HG03039 (cell line): ENCODE measurements at regions not wholly inside any gene's neighbourhood (a gene's known extent, or its start where the extent isn't known, plus 50 kb on each side); places are given as distances from the start of the nearest gene placed in this dataset.

Experiments
- ATAC-seq: cut with Tn5 transposase; IDR thresholded peaks from one replicate; pipeline ENCODE4 v1.9.1; 2021; ENCODE audit warnings: mild to moderate bottlenecking, moderate library complexity; ENCODE audit not compliant: unreplicated experiment

- ATAC-seq, result no peak
Observed at GRCh38 chr2:118477111-118477862, 370.2 kb downstream of the EN1 start.

GRCh38 chr2:118475622-118476205, 371.7 kb downstream of the EN1 start:
- no peak for ATAC-seq

DNA sequence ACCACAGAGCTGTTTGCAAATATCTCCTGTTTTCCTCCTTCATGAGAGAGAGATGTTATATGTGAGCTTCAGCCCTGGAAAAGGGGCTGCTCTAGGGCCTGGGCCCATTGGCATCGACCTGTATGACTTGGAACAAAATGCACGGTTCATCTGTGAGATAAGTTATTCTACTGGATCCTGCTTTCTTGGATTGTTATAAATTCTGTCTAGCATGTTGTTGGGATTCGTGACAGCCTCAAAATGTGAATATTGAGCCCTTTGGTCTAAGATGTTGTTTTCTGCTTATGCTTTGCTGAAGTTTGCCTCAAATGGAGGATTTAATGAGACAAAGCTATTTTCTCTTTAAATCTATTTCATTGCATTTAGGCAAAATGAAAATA, 372.9 kb downstream of the EN1 start:
- no peak for ATAC-seq

DNA sequence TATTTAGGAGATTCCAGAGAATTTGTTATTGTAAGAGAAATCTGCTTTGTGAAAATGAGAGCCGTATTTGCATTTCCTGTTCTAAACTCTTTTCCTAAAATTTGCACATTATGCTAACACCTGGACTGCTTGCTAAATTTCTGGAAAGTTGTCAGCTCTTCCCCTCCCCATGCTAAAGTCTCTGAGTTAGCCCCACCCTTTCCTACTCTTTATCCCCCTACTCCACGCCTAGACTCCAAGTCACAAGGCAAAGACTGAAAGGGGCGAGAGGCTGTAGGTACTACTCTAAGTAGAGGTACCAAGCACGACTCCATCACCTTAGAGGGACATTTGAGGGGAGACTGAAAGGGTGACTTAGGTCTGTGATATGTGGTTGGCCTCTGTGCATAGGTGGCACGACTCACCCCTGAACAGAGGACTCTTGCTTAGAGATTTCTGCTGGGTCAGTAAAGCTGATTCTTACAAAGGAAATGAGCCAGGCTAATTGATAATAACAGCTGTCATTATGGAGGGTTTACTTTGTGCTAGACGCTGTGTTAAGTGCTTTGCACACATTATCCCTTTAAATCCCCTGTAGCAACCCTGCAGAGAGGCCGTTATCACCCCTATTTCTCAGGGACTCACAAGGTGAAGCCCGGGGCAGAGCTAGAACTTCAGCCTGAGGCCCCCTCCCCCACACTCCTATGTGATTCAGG, 373.5 kb downstream of the EN1 start:
- ATAC-seq, result no peak

- no peak for ATAC-seq
Observed at GRCh38 chr2:118473241-118473640, 374.2 kb downstream of the EN1 start.

DNA sequence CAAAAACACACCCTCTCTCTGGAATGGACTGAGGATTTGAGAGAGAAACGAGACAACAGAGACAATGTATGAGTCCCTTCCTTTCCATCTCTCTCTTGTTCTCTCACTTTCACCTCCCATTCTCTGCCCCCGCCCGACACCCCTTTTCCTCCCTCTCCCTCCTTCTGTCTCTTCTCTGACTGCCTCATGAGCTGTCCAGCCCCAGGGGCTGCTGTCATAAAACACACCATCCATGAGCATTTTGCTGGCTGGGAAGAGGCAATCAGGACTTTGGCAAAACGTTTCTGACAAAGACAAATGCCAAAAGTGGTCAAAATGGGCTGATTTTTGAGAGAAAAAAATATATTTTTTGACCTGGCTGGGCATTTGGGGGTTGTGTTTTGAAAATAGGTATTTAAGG, 377.2 kb downstream of the EN1 start:
- no peak for ATAC-seq

- ATAC-seq, result no peak
Observed at GRCh38 chr2:118469103-118469502, 378.3 kb downstream of the EN1 start.

DNA sequence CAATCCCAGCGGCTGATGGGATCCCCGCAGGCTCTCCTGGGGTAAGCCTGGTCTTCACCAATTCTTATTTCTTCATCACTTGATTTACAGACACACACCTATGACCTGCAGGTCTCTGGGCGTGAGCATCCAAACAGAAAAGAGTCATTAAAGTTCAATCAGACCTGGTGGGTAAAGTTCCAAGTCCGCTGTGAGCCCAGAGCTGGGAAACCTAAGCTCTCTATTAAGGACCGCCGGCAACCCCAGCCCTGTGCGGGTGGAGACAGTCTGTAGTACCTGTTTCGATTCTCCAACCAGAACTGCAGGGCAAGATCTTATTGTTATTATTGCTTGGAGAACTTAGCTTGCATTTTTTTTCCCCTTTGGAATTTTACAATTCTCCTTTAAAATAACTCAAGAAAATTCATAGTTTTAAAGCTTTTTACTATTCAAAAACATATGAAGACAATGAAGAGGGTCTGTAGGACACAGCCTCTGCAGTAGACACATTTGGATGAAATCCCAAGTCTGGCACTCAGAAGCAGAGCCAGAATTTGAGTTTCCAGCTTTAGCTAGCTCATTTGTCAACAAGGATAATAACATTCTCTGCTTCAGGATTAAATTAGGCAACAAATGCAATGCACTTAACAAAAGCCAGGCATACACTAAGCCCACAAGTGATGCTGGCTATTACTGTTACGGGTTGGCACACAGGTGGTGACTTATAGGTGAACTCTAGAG, 376.4 kb downstream of the INSIG2 start:
- no peak for ATAC-seq

DNA sequence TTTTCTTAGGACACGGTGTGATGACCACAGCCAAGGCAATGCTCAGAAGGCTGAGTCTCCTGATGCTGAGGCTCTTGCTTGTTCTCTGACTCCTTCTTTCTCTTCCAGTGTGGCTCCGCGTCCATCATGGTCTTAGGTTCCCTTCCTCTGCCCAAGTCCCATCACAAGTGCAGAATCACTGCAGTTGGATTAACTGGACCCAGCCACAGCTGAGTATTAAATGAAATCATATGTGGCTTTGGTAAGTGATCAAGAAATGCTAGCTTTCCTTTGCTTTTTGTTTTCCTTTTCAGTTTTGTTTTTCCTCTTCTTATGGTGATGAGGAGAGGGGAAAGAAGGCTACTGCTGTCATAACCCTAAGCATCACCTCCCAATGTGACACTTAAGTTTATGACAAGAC, 375.8 kb downstream of the INSIG2 start:
- ATAC-seq, result no peak

- ATAC-seq, result no peak
Observed at GRCh38 chr2:118460425-118460824, 372.2 kb downstream of the INSIG2 start.

GRCh38 chr2:118459426-118459825, 371.2 kb downstream of the INSIG2 start:
- ATAC-seq, result no peak

DNA sequence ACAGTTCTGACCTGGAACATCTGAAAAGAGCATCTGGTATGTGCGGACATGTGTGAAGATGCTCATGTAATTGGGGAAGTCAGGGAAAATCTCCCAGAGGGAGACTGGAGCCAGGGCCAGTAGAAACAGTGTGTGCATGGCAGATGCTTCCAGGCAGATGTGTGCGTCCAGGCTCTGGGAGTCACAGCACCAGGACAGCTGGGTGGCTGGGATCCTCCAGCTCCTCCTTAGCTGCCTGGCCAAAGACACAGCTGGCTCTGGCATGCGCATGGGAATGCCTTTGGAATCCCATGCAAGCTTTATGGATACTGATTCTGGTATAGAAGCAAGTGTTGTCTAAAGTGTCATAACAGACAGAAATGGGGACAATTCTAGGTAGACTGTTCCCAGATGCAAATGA, 369.7 kb downstream of the INSIG2 start:
- ATAC-seq, result no peak

GRCh38 chr2:118449401-118449800, 361.1 kb downstream of the INSIG2 start:
- no peak for ATAC-seq

- no peak for ATAC-seq
Observed at GRCh38 chr2:118443596-118443995, 355.3 kb downstream of the INSIG2 start.

DNA sequence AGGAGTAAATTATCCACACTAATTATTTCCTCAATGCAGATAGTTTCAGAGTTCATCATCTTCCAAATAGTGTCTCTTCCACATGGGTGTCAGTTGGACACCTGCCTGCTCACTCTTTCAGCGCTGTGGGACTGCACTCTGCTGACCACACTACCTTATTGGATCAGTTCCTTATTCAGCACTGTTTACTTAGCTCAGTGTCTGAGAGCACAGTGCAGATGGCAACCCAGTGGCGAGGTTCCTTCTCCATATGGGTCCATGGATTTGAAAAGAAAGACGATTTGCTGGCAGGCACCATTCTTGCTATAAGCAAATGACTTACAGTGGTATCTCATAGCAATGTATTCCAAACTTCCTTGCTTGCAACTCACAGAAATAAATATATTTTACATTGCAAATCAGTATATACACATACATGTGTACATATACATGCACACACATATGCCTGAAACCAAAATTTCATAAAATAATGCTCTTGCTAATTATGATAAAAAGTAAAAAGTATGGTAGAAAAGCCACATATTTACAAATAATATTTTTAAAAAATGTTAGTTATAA, 354.8 kb downstream of the INSIG2 start:
- ATAC-seq, result no peak

- ATAC-seq, result no peak
Observed at GRCh38 chr2:118442046-118442445, 353.8 kb downstream of the INSIG2 start.

GRCh38 chr2:118440404-118441098, 352.3 kb downstream of the INSIG2 start:
- ATAC-seq, result no peak

- no peak for ATAC-seq
Observed at GRCh38 chr2:118437501-118437900, 349.2 kb downstream of the INSIG2 start.

DNA sequence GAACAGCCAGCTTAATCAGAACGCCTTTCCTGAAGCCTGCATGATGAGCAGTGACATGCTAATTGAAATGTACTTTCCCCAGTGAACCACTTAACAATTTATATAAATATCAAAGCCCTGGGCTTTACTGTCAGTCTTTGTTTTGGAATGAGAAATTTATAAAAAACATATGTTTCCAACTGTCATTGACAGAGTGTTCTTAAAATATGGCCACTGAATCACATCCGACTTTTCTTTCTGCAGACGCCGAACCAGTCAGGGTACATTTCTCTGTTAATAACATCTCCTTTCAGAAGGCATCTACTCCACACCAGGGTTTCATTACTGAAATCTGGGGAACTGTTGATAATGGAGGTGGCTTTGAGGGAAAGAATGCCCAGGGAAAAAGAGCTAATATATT, 343.7 kb downstream of the INSIG2 start:
- ATAC-seq, result no peak

GRCh38 chr2:118431586-118431985, 343.3 kb downstream of the INSIG2 start:
- ATAC-seq, result no peak

DNA sequence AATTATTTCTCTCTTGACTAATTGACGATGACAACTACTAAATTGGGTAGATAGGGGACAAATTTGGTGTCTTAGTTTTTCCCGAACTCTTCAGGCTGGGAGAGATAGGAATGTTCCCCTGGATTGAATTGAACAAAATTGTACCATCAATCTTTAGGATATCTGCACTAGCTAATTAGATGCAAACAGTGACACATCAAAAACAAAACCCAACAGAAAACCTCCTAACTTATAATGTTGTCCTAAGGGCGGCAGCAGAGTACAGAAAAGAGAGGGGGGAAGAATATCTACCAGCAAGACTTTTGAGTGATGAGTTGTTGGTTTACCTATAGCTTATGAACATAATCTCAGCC, 342.9 kb downstream of the INSIG2 start:
- no peak for ATAC-seq
